Lung (tissue), 11 donors: ENCODE measurements at regions not wholly inside any gene's neighbourhood (a gene's known extent, or its start where the extent isn't known, plus 50 kb on each side); places are given as distances from the start of the nearest gene placed in this dataset.

ENCODE experiments used
- ATAC-seq: fragments of 200-7000 bp; cut with Tn5 transposase; one replicate; pipeline ENCODE4 v1.9.1; 2020; ENCODE audit warnings: moderate number of reproducible peaks; ENCODE audit not compliant: insufficient read depth, low FRiP score
- DNase-seq, 3 donors: peaks; one replicate each; pipeline ENCODE4 v3.0.0-alpha.2; 2013 to 2017
- H3K27ac ChIP-seq, 2 donors: one replicate each; pipeline ENCODE4 v1.5.1; 2013; ENCODE audit warnings: mild to moderate bottlenecking in 2 of 2, moderate library complexity in 2 of 2, control low read depth in 1 of 2, inconsistent platforms in 1 of 2, low read depth in 1 of 2, low read length in 1 of 2
- H3K27me3 ChIP-seq, 3 donors: one replicate each; pipeline ENCODE4 v1.5.1; 2013; ENCODE audit warnings: low read length in 2 of 3; ENCODE audit not compliant: control insufficient read depth in 3 of 3, insufficient read depth in 3 of 3
- H3K36me3 ChIP-seq, 4 donors: one replicate each; pipeline ENCODE4 v1.5.1; 2013; ENCODE audit warnings: low read length in 4 of 4, mild to moderate bottlenecking in 1 of 4, moderate library complexity in 1 of 4; ENCODE audit not compliant: control insufficient read depth in 4 of 4, insufficient read depth in 4 of 4
- H3K4me1 ChIP-seq, 5 donors: one replicate each; pipeline ENCODE4 v1.5.1; 2013; ENCODE audit warnings: low read length in 5 of 5, mild to moderate bottlenecking in 2 of 5, moderate library complexity in 1 of 5; ENCODE audit not compliant: control insufficient read depth in 5 of 5, insufficient read depth in 5 of 5
- H3K4me3 ChIP-seq: one replicate; pipeline ENCODE4 v1.5.1; 2013; ENCODE audit warnings: mild to moderate bottlenecking, control low read depth, moderate library complexity
- H3K9ac ChIP-seq, 2 donors: one replicate each; pipeline ENCODE4 v1.5.1; 2013; ENCODE audit warnings: low read length in 2 of 2, control low read depth in 1 of 2; ENCODE audit not compliant: insufficient read depth in 1 of 2
- H3K9me3 ChIP-seq, 4 donors: one replicate each; pipeline ENCODE4 v1.5.1; 2013; ENCODE audit warnings: low read length in 3 of 4, mild to moderate bottlenecking in 1 of 4, moderate library complexity in 1 of 4; ENCODE audit not compliant: control insufficient read depth in 4 of 4, insufficient read depth in 3 of 4
- WGBS, 2 donors: extraction: QIAGEN DNeasy Blood & Tissue Kit; methylation state at CpG; one replicate each; pipeline ENCODE4 v1.1.7; 2013; 5-methylcytosine and 5-hydroxymethylcytosine counted together
- TF ChIP-seq, protein P1 (sequence below): IDR thresholded peaks from 2 replicates; pipeline ENCODE4 v1.5.1; 2012; ENCODE audit warnings: mild to moderate bottlenecking; ENCODE audit errors: control extremely low read depth, extremely low read depth
- donor health status: control.
- donor health status: control.
- donor health status: Bipolar disorder and iron deficiency.
- donor health status: healthy.
- donor health status: DM: yes; HTN: yes; CAD: no.

- TF ChIP-seq, protein P1, sequence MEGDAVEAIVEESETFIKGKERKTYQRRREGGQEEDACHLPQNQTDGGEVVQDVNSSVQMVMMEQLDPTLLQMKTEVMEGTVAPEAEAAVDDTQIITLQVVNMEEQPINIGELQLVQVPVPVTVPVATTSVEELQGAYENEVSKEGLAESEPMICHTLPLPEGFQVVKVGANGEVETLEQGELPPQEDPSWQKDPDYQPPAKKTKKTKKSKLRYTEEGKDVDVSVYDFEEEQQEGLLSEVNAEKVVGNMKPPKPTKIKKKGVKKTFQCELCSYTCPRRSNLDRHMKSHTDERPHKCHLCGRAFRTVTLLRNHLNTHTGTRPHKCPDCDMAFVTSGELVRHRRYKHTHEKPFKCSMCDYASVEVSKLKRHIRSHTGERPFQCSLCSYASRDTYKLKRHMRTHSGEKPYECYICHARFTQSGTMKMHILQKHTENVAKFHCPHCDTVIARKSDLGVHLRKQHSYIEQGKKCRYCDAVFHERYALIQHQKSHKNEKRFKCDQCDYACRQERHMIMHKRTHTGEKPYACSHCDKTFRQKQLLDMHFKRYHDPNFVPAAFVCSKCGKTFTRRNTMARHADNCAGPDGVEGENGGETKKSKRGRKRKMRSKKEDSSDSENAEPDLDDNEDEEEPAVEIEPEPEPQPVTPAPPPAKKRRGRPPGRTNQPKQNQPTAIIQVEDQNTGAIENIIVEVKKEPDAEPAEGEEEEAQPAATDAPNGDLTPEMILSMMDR, result no peak
- peaks cover 0 to 16% (median 3%) of the 10 kb centered on the region in 3 donors for H3K27me3 ChIP-seq
- DNase-seq, result no peak
- H3K4me3 ChIP-seq, result no peak overlapping the region
- no peaks in the 10 kb centered on the region for H3K36me3 ChIP-seq
- no peak overlapping the region for H3K9ac ChIP-seq
- 81 to 88% methylated on average over 9 of the region's 9 CpGs for WGBS, 2 donors
- no peak overlapping the region for H3K27ac ChIP-seq
- H3K9me3 ChIP-seq, result peaks cover 0 to 8% (median 3%) of the 10 kb centered on the region in 4 donors
- ATAC-seq, result no peak
- peaks cover 0 to 11% (median 0%) of the 10 kb centered on the region in 5 donors for H3K4me1 ChIP-seq
Observed at GRCh38 chr16:86442703-86443102, 67.6 kb upstream of the FOXF1 start.

DNA sequence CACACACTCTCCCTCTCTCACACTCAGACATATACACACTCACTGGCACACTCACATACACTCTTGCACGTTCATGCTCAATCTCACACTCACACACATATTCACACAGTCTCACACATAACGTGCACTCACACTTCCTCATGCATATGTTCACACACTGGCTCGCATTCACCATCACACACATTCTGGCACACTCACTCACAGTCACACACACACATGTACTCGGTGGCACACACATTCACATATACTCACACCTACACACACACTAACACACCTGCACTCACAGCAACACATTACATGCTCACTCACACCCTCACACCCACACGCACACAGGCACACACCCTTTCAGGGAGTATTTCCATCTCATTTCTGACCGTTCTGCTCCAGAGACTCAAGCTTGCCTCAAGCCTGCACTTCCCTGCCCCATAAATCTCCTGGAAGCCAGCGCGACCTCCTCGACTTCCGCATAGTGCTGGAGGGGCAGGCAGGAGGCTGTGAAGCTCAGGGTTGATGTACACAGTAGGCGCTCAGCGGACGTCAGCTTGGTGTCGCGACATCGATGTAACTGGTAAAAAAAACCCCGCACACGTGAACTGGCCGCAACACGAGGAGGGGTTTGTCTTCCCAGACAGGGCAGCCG lies 66.7 kb upstream of the FOXF1 start:
- H3K4me1 ChIP-seq, result peaks cover 0 to 11% (median 0%) of the 10 kb centered on the region in 5 donors
- H3K27ac ChIP-seq, result no peak overlapping the region
- H3K4me3 ChIP-seq, result no peak overlapping the region
- ATAC-seq, result no peak
- DNase-seq, result no peak
- H3K36me3 ChIP-seq, result no peaks in the 10 kb centered on the region
- TF ChIP-seq, protein P1, result no peak
- peaks cover 0 to 9% (median 3%) of the 10 kb centered on the region in 4 donors for H3K9me3 ChIP-seq
- H3K27me3 ChIP-seq, result peaks cover 0 to 8% (median under 1%) of the 10 kb centered on the region in 3 donors
- no peak overlapping the region for H3K9ac ChIP-seq
- WGBS, 2 donors, result 43 to 65% methylated on average over 21 of the region's 21 CpGs

DNA sequence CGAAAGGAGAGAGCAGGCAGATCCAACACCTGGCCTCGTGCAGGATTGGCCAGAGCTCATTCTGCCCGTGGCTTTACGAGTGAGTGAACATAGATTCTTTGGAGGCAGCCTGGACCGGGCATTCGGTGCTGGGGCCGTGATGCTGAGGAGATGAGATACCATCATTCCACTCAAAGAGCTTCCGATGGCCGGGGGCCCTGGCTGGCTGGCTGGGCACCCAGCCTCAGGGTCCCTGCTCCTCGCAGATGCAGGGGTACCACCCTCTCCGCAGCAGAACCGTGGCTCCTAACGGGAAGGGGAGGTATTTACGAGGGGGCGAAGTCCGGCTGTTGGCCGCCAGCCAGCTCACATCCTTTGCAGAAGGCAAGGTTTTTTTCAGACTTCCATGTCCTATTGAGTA lies 66.1 kb upstream of the FOXF1 start:
- WGBS, 2 donors, result 8 to 16% methylated on average over 17 of the region's 17 CpGs
- H3K4me3 ChIP-seq, result no peak overlapping the region
- peaks cover 0 to 10% (median 3%) of the 10 kb centered on the region in 4 donors for H3K9me3 ChIP-seq
- peaks cover 0 to 7% (median 0%) of the 10 kb centered on the region in 3 donors for H3K27me3 ChIP-seq
- no peak overlapping the region for H3K27ac ChIP-seq
- ATAC-seq (no peak), DNase-seq (peak; percentile 41 to 61 (median 48))
- H3K4me1 ChIP-seq, result peaks cover 0 to 14% (median 0%) of the 10 kb centered on the region in 5 donors
- no peak overlapping the region for H3K9ac ChIP-seq
- TF ChIP-seq, protein P1, result no peak
- no peaks in the 10 kb centered on the region for H3K36me3 ChIP-seq
